ENCODE measurements at regions not wholly inside any gene's neighbourhood (a gene's known extent, or its start where the extent isn't known, plus 50 kb on each side); places are given as distances from the start of the nearest gene placed in this dataset.
"Not testable (repeated sequence)": the region's sequence is repeated elsewhere in the genome, so short reads cannot be mapped to it uniquely, and the experiment has no call there.

- DNase-seq = no peak
Measured at GRCh38 chr13:111627596-111627995, 307.2 kb downstream of the TEX29 start.

GRCh38 chr13:111629016-111629415 lies 308.6 kb downstream of the TEX29 start:
- DNase-seq = no peak

GRCh38 chr13:111629457-111629856 lies 309.0 kb downstream of the TEX29 start:
- DNase-seq = no peak

- DNase-seq = peak; percentile 49
Measured at GRCh38 chr13:111629926-111630325, 309.5 kb downstream of the TEX29 start.

GRCh38 chr13:111630406-111630805 lies 310.0 kb downstream of the TEX29 start:
- DNase-seq = no peak

GRCh38 chr13:111631271-111631670 lies 310.8 kb downstream of the TEX29 start:
- DNase-seq = not testable (repeated sequence)

- no peak for DNase-seq
Measured at GRCh38 chr13:111632906-111633305, 312.5 kb downstream of the TEX29 start.

GRCh38 chr13:111633401-111633800 lies 313.0 kb downstream of the TEX29 start:
- no peak for DNase-seq

GRCh38 chr13:111634410-111634809 lies 314.0 kb downstream of the TEX29 start:
- DNase-seq = no peak

- no peak for DNase-seq
Measured at GRCh38 chr13:111636271-111636670, 315.8 kb downstream of the TEX29 start.

GRCh38 chr13:111636804-111637203 lies 316.4 kb downstream of the TEX29 start:
- DNase-seq = no peak

GRCh38 chr13:111637365-111637764 lies 316.9 kb downstream of the TEX29 start:
- DNase-seq = no peak

GRCh38 chr13:111638233-111638632 lies 317.8 kb downstream of the TEX29 start:
- no peak for DNase-seq

GRCh38 chr13:111639196-111639705 lies 318.8 kb downstream of the TEX29 start:
- no peak for DNase-seq

GRCh38 chr13:111640006-111640405 lies 319.6 kb downstream of the TEX29 start:
- DNase-seq = no peak

GRCh38 chr13:111640476-111640875 lies 320.0 kb downstream of the TEX29 start:
- DNase-seq = no peak

GRCh38 chr13:111642156-111642767 lies 321.8 kb downstream of the TEX29 start:
- no peak for DNase-seq

GRCh38 chr13:111644750-111645149 lies 324.3 kb downstream of the TEX29 start:
- no peak for DNase-seq

GRCh38 chr13:111645198-111645597 lies 324.8 kb downstream of the TEX29 start:
- DNase-seq = no peak

GRCh38 chr13:111645598-111646455 lies 325.4 kb downstream of the TEX29 start:
- DNase-seq = no peak

GRCh38 chr13:111646456-111646855 lies 326.0 kb downstream of the TEX29 start:
- no peak for DNase-seq

GRCh38 chr13:111648885-111649284 lies 328.4 kb downstream of the TEX29 start:
- no peak for DNase-seq

- DNase-seq = no peak
Measured at GRCh38 chr13:111650626-111651025, 330.2 kb downstream of the TEX29 start.

GRCh38 chr13:111652676-111653075 lies 332.2 kb downstream of the TEX29 start:
- DNase-seq = no peak

All from COR-L47 (cell line).